MM.1S (cell line): ENCODE measurements at regions not wholly inside any gene's neighbourhood (a gene's known extent, or its start where the extent isn't known, plus 50 kb on each side); places are given as distances from the start of the nearest gene placed in this dataset.

Experiments used
- DNase-seq: peaks from one replicate; pipeline ENCODE4 v3.0.0-alpha.2; 2015
- H2AFZ ChIP-seq: fragments of 300-600 bp; sonication (generic); 2 replicates; pipeline ENCODE4 v1.6.0; 2016; ENCODE audit warnings: antibody characterized with exemption, low read length
- H3F3A ChIP-seq: fragments of 300-600 bp; sonication (generic); 2 replicates; pipeline ENCODE4 v1.6.1; 2016; ENCODE audit warnings: mild to moderate bottlenecking, antibody characterized with exemption, low read length, moderate library complexity, mixed read lengths; ENCODE audit not compliant: insufficient read depth
- H3K27ac ChIP-seq: fragments of 300-600 bp; sonication (generic); 2 replicates; pipeline ENCODE4 v1.5.1; 2016; ENCODE audit warnings: mild to moderate bottlenecking, low read length
- H3K27me3 ChIP-seq: fragments of 300-600 bp; sonication (generic); replicated peaks from 2 replicates; pipeline ENCODE4 v1.6.0; 2016; ENCODE audit warnings: low read length; ENCODE audit not compliant: insufficient read depth
- H3K36me3 ChIP-seq: fragments of 300-600 bp; sonication (generic); replicated peaks from 2 replicates; pipeline ENCODE4 v1.6.1; 2016; ENCODE audit warnings: mild to moderate bottlenecking, low read length, mixed read lengths; ENCODE audit not compliant: insufficient read depth
- H3K4me1 ChIP-seq: fragments of 300-600 bp; sonication (generic); 2 replicates; pipeline ENCODE4 v1.6.1; 2016; ENCODE audit warnings: low read length, mixed read lengths
- H3K4me2 ChIP-seq: fragments of 300-600 bp; sonication (generic); 2 replicates; pipeline ENCODE4 v1.6.0; 2016; ENCODE audit warnings: low read depth, low read length
- H3K4me3 ChIP-seq: fragments of 300-600 bp; sonication (generic); 2 replicates; pipeline ENCODE4 v1.5.1; 2016; ENCODE audit warnings: low read length, mixed read lengths
- H3K79me2 ChIP-seq: fragments of 300-600 bp; sonication (generic); 2 replicates; pipeline ENCODE4 v1.6.1; 2016; ENCODE audit warnings: mixed run types, low read length, mixed read lengths
- H3K9ac ChIP-seq: fragments of 300-600 bp; sonication (generic); 2 replicates; pipeline ENCODE4 v1.6.1; 2016; ENCODE audit warnings: low read length, mixed read lengths
- H3K9me2 ChIP-seq: fragments of 300-600 bp; sonication (generic); replicated peaks from 2 replicates; pipeline ENCODE4 v1.6.1; 2016; ENCODE audit warnings: mild to moderate bottlenecking, low read length, mixed read lengths; ENCODE audit not compliant: insufficient read depth
- H3K9me3 ChIP-seq: fragments of 300-600 bp; sonication (generic); replicated peaks from 2 replicates; pipeline ENCODE4 v1.6.1; 2016; ENCODE audit warnings: mild to moderate bottlenecking, low read length, mixed read lengths; ENCODE audit not compliant: insufficient read depth
- H4K20me1 ChIP-seq: fragments of 300-600 bp; sonication (generic); 2 replicates; pipeline ENCODE4 v1.6.1; 2016; ENCODE audit warnings: mild to moderate bottlenecking, low read length, moderate library complexity, mixed read lengths; ENCODE audit not compliant: insufficient read depth
- CTCF ChIP-seq: fragments of 300-600 bp; sonication (generic); IDR thresholded peaks from 2 replicates; pipeline ENCODE4 v1.5.1; 2016; ENCODE audit warnings: antibody characterized with exemption, low read length, mixed read lengths
- EZH2 ChIP-seq: fragments of 300-600 bp; sonication (generic); optimal IDR thresholded peaks from 2 replicates; pipeline ENCODE3; 2017; ENCODE audit warnings: low read depth, mild to moderate bottlenecking, antibody characterized with exemption, low read length, mixed read lengths
- EZH2phosphoT487 ChIP-seq: fragments of 300-600 bp; sonication (generic); IDR thresholded peaks from 2 replicates; pipeline ENCODE4 v1.6.1; 2018; ENCODE audit warnings: antibody characterized with exemption, low read length

- H3K27ac ChIP-seq = no peak overlapping the region
- no peaks in the 10 kb centered on the region for H3K79me2 ChIP-seq
- no peak overlapping the region for H3K4me2 ChIP-seq
- H3K4me3 ChIP-seq = no peak overlapping the region
- no peaks in the 10 kb centered on the region for H3K36me3 ChIP-seq
- no peak overlapping the region for H3K9ac ChIP-seq
- no peaks in the 10 kb centered on the region for H3K9me3 ChIP-seq
- H2AFZ ChIP-seq = no peak overlapping the region
- TF ChIP-seq EZH2phosphoT487 (no peak), CTCF (no peak), EZH2 (no peak)
- H4K20me1 ChIP-seq = no peaks in the 10 kb centered on the region
- no peak for DNase-seq
- no peaks in the 10 kb centered on the region for H3K4me1 ChIP-seq
- no peaks in the 10 kb centered on the region for H3K9me2 ChIP-seq
- H3K27me3 ChIP-seq = no peaks in the 10 kb centered on the region
- no peaks in the 10 kb centered on the region for H3F3A ChIP-seq
Measured at GRCh38 chr5:142474431-142475094, 149.7 kb upstream of the SPRY4 start.

DNA sequence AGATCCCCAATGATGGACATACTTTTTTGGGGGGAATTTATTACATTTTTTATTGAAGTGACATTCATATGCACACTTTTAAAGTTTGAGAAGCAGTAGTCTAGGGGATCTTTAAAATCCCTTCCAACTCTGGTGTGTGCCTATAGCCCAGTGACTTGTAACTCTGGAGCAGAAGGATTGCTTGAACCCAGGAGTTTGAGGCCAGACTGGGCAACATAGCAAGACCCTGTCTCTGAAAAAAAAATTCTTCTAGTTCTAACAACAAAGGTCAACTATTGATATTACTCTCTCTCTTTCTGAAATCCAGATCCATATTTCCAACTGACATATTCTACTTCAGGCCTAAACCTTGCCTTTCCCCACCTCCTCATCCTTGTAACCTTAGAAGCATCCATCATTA lies 148.2 kb upstream of the SPRY4 start:
- no peak overlapping the region for H3K4me2 ChIP-seq
- no peaks in the 10 kb centered on the region for H3K4me1 ChIP-seq
- no peaks in the 10 kb centered on the region for H3K9me3 ChIP-seq
- H3K36me3 ChIP-seq = no peaks in the 10 kb centered on the region
- no peak overlapping the region for H2AFZ ChIP-seq
- no peaks in the 10 kb centered on the region for H3K27me3 ChIP-seq
- no peak overlapping the region for H3K9ac ChIP-seq
- H4K20me1 ChIP-seq = no peaks in the 10 kb centered on the region
- DNase-seq = no peak
- no peaks in the 10 kb centered on the region for H3K79me2 ChIP-seq
- no peaks in the 10 kb centered on the region for H3F3A ChIP-seq
- no peaks in the 10 kb centered on the region for H3K9me2 ChIP-seq
- no peak overlapping the region for H3K4me3 ChIP-seq
- no peak overlapping the region for H3K27ac ChIP-seq
- no peak for TF ChIP-seq EZH2
- no peak for TF ChIP-seq CTCF
- TF ChIP-seq EZH2phosphoT487 = no peak

- Histone ChIP-seq H4K20me1 (no peaks in the 10 kb centered on the region), H2AFZ (no peak overlapping the region), H3K36me3 (no peaks in the 10 kb centered on the region), H3F3A (no peaks in the 10 kb centered on the region), H3K9ac (no peak overlapping the region), H3K79me2 (no peaks in the 10 kb centered on the region), H3K4me1 (no peaks in the 10 kb centered on the region), H3K27ac (no peak overlapping the region), H3K4me2 (no peak overlapping the region), H3K9me3 (no peaks in the 10 kb centered on the region), H3K9me2 (no peaks in the 10 kb centered on the region), H3K27me3 (no peaks in the 10 kb centered on the region), H3K4me3 (no peak overlapping the region)
- no peak for DNase-seq
- no peak for TF ChIP-seq CTCF
- TF ChIP-seq EZH2phosphoT487 = no peak
- TF ChIP-seq EZH2 = no peak
Measured at GRCh38 chr5:142472306-142472951, 147.6 kb upstream of the SPRY4 start.
